Right lobe of liver (tissue), 4 donors: ENCODE measurements at regions not wholly inside any gene's neighbourhood (a gene's known extent, or its start where the extent isn't known, plus 50 kb on each side); places are given as distances from the start of the nearest gene placed in this dataset.

Source experiments
- CTCF ChIP-seq, 4 donors: fragments of 200-600 bp in 3 of 4; fragments of 450-650 bp in 1 of 4; IDR thresholded peaks; one replicate each; pipeline versions ENCODE4 v1.5.1 to v1.8.0; 2016 to 2022; ENCODE audit warnings: antibody characterized with exemption in 4 of 4, mild to moderate bottlenecking in 2 of 4
- POLR2A ChIP-seq: fragments of 450-650 bp; IDR thresholded peaks from one replicate; pipeline ENCODE4 v1.6.1; 2017; ENCODE audit warnings: antibody characterized with exemption, mild to moderate bottlenecking
- donor health status: DM: no; HTN: no; CAD: no.
- donor health status: DM: no; HTN: no; CAD: no.
- donor health status: DM: no; HTN: yes; CAD: no.

GRCh38 chr16:49940464-49941224 lies 84.4 kb upstream of the CNEP1R1 start:
- TF ChIP-seq CTCF (IDR thresholded peaks at IDR 0.05) (no peak), POLR2A (no peak)
